Endometrium (tissue), 2 donors: ENCODE measurements at regions not wholly inside any gene's neighbourhood (a gene's known extent, or its start where the extent isn't known, plus 50 kb on each side); places are given as distances from the start of the nearest gene placed in this dataset.
"Not testable (repeated sequence)": the region's sequence is repeated elsewhere in the genome, so short reads cannot be mapped to it uniquely, and the experiment has no call there.

Source experiments
- FAIRE-seq: peaks from 2 replicates; lab custom pipeline; 2012; peaks lifted over from hg19 to GRCh38; lab: Jason Lieb, UNC
- donor health status: control.
- donor health status: control.

DNA sequence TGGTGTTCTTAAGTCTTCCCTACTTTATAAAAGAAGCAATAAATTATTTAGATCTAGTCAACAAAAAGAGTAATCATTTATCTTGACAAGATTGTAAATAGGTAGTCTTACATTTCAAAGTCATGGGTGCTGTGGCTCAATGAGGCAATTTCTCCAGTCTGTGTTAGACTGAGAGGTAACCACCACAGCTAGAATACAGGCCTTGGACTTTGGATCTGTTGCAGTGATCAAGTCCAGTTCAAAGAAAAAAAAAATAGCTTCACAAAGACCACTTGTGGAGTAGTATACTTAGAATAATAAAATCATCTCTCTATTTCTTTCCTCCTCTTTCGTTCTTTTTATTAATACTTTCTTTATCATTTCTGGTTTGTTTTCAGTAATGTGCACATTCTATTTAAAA, 93.1 kb upstream of the FSIP2 start:
- FAIRE-seq, result no peak

DNA sequence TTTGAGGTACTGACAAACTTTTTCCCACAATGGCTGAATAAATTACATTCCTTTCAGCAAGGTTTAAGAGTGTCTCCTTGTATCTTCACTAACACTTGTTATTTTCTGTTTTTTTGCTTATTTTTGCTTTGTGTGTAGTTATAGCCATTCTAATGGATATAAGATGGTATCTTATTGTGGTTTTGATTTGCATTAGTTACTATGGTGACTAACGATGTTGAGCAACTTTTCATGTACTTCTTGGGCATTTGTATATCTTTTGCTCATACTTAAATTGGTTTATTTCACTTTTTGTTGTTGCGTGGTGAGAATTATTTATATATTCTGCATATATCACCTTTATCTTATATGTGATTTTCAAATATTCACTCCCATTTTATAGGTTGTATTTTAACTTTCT, 79.9 kb upstream of the FSIP2 start:
- no peak for FAIRE-seq

DNA sequence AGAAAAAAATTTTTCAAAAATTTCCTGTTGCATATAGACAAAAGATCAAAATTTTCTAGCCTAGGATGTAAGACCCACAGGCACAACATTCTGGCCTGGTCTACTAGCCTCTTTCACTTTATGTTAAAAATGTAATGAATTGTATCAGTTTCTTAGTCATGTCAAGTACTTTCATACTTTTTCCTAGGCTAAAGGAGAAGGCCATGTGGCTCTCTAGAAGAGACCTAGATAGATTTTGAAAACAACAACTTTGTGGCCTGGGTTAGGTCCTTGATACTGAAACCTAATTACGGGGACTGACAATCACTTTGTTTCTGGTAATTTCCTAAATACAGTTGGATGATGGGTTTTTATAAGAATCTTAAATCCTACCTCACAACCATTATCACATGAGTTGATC, 74.8 kb upstream of the FSIP2 start:
- FAIRE-seq, result no peak

DNA sequence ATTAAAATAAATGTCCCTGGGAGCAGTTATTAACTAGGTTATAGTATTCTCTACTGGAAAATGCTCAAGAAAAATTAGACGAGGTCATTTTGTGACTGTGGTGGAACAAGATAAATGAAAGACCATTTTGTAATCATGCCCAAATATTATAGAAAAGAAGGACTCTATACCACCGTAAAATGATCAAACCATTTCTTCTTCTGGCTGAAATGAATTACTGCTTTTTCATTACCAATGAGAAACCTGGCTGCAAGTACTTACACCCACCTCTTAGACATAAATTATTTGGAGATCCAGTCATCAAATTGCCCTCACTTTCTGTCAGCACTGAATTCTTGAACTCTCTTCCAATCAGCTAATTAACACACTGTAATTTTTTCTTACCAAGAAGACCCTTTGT, 74.2 kb upstream of the FSIP2 start:
- FAIRE-seq, result no peak

DNA sequence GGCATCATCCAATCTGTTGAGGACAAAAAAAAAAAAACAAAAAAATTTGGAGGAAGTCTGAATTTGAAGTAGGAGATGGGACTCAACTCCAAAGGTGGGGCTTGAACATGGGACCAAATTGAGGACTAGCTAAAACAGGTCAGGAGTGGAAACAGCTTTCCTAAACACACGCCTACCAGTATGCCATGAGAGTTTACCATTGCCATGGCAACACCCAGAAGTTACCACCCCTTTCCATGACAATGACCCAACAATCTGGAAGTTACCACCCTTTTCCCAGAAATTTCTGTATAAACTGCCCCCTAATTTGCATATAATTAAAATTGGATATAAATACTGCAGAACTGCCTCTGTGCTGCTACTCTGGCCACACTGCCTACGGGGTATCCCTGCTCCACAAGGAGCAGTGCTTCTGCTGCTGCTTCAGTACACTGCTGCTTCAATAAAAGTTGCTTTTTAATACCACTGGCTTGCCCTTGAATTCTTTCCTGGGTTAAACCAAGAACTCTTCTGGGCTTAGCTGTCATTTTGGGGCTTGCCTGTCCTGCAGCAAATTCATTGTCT, 73.3 kb upstream of the FSIP2 start:
- no peak for FAIRE-seq

DNA sequence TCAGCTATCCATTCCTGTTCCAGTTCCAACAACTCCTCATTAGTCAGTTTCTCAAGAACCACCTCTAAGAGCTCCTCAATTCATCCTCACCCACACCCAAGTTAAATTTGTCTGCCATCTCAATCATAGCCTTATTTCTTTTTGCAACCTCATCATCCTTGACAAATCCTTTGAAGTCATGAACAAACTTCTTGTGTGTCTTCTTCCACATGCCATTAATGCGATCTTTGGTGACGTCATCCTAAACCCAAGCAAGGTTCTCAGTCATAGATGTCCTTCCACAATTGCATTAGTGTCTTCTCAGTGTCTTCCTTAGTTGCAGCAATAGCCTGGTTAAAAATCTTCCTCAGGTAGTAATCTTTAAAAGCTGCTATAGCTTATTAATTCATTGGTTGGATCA, 71.2 kb upstream of the FSIP2 start:
- FAIRE-seq, result no peak

DNA sequence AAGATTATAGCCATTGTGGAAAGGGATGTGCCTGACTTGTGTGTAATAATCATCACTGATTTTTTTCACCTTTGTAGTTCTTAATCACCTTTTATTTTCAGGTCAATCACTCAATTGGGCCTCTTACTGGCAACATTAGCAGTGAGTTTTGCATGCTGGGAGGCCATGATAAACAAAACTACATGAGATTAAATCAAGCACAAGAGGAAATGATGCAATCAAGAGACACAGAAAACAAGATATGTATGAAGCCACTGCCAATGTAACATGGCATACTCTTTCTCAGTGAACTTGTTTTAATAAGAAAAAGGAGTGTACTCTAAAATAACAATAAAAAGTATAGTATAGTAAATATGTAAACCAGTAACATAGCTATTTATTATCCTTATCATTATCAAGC, 69.9 kb upstream of the FSIP2 start:
- no peak for FAIRE-seq

DNA sequence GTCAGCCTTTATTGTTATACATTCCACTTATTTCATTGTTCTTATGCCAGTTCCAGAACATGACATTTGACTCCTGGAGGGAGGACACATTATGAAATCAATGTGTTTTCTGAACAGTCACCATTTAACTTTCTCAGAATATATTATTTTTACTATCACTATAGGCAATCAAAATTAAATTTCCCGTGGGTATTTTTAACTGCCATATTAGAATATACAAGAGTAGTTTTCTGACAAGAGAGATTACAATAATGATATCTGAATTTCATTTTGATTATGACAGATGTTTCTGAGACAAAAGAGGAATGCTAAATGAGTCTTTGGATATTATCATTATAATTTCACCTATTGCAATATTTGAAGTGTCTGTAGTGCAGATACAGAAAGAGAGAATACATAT, 64.4 kb upstream of the FSIP2 start:
- FAIRE-seq, result peak; percentile 51

DNA sequence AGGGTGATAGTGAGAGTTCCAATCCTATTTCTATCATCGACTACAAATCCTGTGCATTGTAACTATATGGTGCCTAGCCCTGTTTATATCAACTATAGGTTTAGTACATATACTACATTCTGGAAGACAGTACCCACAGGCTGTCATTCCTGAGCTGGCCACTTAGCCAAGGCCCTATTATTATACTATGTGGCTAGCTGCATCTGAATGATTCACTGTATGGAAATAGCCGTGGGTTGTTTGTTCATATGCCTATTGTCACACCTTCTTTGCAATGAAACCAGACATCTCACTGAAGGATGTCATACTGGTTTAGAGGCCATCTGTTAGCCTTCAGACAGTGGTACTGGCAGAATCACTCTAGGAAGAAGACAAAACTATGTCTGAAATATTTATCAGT, 62.3 kb upstream of the FSIP2 start:
- FAIRE-seq, result no peak

DNA sequence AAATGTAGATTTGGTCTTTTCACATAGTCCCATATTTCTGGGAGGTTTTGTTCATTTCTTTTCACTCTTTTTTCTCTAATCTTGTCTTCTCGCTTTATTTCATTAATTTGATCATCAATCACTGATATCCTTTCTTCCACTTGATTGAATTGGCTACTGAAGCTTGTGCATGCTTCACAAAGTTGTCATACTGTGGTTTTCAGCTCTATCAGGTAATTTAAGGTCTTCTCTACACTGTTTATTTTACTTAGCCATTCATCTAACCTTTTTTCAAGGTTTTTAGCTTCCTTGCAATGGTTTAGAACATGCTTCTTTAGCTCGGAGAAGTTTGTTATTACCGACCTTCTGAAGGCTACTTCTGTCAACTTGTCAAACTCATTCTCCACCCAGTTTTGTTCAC, 51.6 kb upstream of the FSIP2 start:
- FAIRE-seq, result not testable (repeated sequence)

DNA sequence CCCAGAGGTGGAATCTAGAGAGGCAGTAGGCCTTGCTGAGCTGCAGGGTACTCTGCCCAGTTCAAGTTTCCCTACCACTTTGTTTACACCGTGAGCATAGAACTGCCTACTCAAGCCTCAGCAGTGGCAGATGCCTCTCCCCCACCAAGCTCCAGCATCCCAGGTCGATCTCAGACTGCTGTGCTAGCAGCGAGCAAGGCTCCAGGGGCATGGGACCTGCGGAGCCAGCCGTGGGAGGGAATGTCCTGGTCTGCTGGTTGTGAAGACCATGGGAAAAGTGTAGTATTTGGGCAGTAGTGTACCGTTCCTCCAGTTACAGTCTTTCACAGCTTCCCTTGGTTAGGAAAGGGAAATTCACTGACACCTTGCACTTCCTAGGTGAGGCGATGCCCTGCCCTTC, 50.6 kb upstream of the FSIP2 start:
- FAIRE-seq, result no peak
